Left renal cortex interstitium (tissue), 4 donors: ENCODE measurements at regions not wholly inside any gene's neighbourhood (a gene's known extent, or its start where the extent isn't known, plus 50 kb on each side); places are given as distances from the start of the nearest gene placed in this dataset.

ENCODE experiments used
- DNase-seq, 4 donors: peaks; one replicate each; pipeline ENCODE4 v3.0.0-alpha.2; 2013; ENCODE audit warnings: low read depth in 4 of 4, low spot score in 2 of 4, missing footprints in 1 of 4

- DNase-seq: no peak
Measured at GRCh38 chr9:99511723-99512122, 289.6 kb downstream of the SEC61B start.

GRCh38 chr9:99513441-99514112, 291.5 kb downstream of the SEC61B start:
- no peak for DNase-seq

GRCh38 chr9:99515093-99515492, 293.0 kb downstream of the SEC61B start:
- DNase-seq: no peak

GRCh38 chr9:99515895-99516656, 294.0 kb downstream of the SEC61B start:
- no peak for DNase-seq

GRCh38 chr9:99516657-99517049, 294.6 kb downstream of the SEC61B start:
- DNase-seq: no peak

GRCh38 chr9:99523838-99524237, 297.8 kb upstream of the NR4A3 start:
- DNase-seq: no peak

- DNase-seq: no peak
Measured at GRCh38 chr9:99531313-99531712, 290.4 kb upstream of the NR4A3 start.

- no peak for DNase-seq
Measured at GRCh38 chr9:99533421-99533820, 288.3 kb upstream of the NR4A3 start.

- no peak for DNase-seq
Measured at GRCh38 chr9:99537996-99538395, 283.7 kb upstream of the NR4A3 start.

GRCh38 chr9:99544526-99544925, 277.2 kb upstream of the NR4A3 start:
- no peak for DNase-seq

GRCh38 chr9:99549441-99549840, 272.2 kb upstream of the NR4A3 start:
- no peak for DNase-seq

GRCh38 chr9:99555792-99556191, 265.9 kb upstream of the NR4A3 start:
- no peak for DNase-seq

- DNase-seq: no peak
Measured at GRCh38 chr9:99556998-99557397, 264.7 kb upstream of the NR4A3 start.

- no peak for DNase-seq
Measured at GRCh38 chr9:99557816-99558215, 263.9 kb upstream of the NR4A3 start.

- DNase-seq: no peak
Measured at GRCh38 chr9:99559776-99560175, 261.9 kb upstream of the NR4A3 start.

GRCh38 chr9:99560561-99560960, 261.1 kb upstream of the NR4A3 start:
- DNase-seq: no peak

GRCh38 chr9:99561509-99561917, 260.2 kb upstream of the NR4A3 start:
- DNase-seq: peak in 1 of 4 donors; percentile 0

- no peak for DNase-seq
Measured at GRCh38 chr9:99561961-99562565, 259.6 kb upstream of the NR4A3 start.

GRCh38 chr9:99563364-99563763, 258.3 kb upstream of the NR4A3 start:
- DNase-seq: no peak

- DNase-seq: no peak
Measured at GRCh38 chr9:99565203-99565602, 256.5 kb upstream of the NR4A3 start.

- no peak for DNase-seq
Measured at GRCh38 chr9:99567436-99567835, 254.2 kb upstream of the NR4A3 start.

- DNase-seq: no peak
Measured at GRCh38 chr9:99569840-99570239, 251.8 kb upstream of the NR4A3 start.
